D341Med (cell line): ENCODE measurements at regions not wholly inside any gene's neighbourhood (a gene's known extent, or its start where the extent isn't known, plus 50 kb on each side); places are given as distances from the start of the nearest gene placed in this dataset.
A peak's percentile ranks its signal among the peaks of the same experiment; 100 is the strongest.
"Not testable (repeated sequence)": the region's sequence is repeated elsewhere in the genome, so short reads cannot be mapped to it uniquely, and the experiment has no call there.

Experiments
- DNase-seq: peaks from one replicate; pipeline ENCODE4 v3.0.0; 2012; ENCODE audit warnings: low spot score

- DNase-seq: no peak
Observed at GRCh38 chr21:32093646-32094462, 185.0 kb downstream of the MIS18A start.

- no peak for DNase-seq
Observed at GRCh38 chr21:32090956-32091355, 187.9 kb downstream of the MIS18A start.

GRCh38 chr21:32089766-32090165 is 189.1 kb downstream of the MIS18A start:
- no peak for DNase-seq

GRCh38 chr21:32088471-32088870 is 190.4 kb downstream of the MIS18A start:
- peak; percentile 55 for DNase-seq

- no peak for DNase-seq
Observed at GRCh38 chr21:32087447-32087846, 191.4 kb downstream of the MIS18A start.

- DNase-seq: peak; percentile 56
Observed at GRCh38 chr21:32083197-32083596, 195.7 kb downstream of the MIS18A start.

- DNase-seq: no peak
Observed at GRCh38 chr21:32082466-32082865, 196.4 kb downstream of the MIS18A start.

GRCh38 chr21:32073593-32073992 is 200.8 kb downstream of the HUNK start:
- DNase-seq: no peak

GRCh38 chr21:32073190-32073589 is 200.4 kb downstream of the HUNK start:
- DNase-seq: no peak

GRCh38 chr21:32071620-32072019 is 198.8 kb downstream of the HUNK start:
- not testable (repeated sequence) for DNase-seq

GRCh38 chr21:32070676-32071330 is 198.0 kb downstream of the HUNK start:
- DNase-seq: no peak

- DNase-seq: no peak
Observed at GRCh38 chr21:32070126-32070525, 197.3 kb downstream of the HUNK start.

- DNase-seq: no peak
Observed at GRCh38 chr21:32065654-32066053, 192.8 kb downstream of the HUNK start.

GRCh38 chr21:32064281-32064910 is 191.6 kb downstream of the HUNK start:
- DNase-seq: no peak

- no peak for DNase-seq
Observed at GRCh38 chr21:32062591-32063227, 189.9 kb downstream of the HUNK start.

GRCh38 chr21:32061729-32062128 is 188.9 kb downstream of the HUNK start:
- DNase-seq: no peak

GRCh38 chr21:32056791-32057190 is 184.0 kb downstream of the HUNK start:
- no peak for DNase-seq

- no peak for DNase-seq
Observed at GRCh38 chr21:32055305-32055704, 182.5 kb downstream of the HUNK start.
